ENCODE measurements at regions not wholly inside any gene's neighbourhood (a gene's known extent, or its start where the extent isn't known, plus 50 kb on each side); places are given as distances from the start of the nearest gene placed in this dataset.

GRCh38 chr2:111626037-111626864 is 257.7 kb downstream of the ANAPC1 start:
- WGBS (ENCODE audit: extremely low coverage, insufficient read length, low lambda C conversion rate): no CpG with 5 or more reads among the region's 2 CpGs
- Histone ChIP-seq H2AFZ (ENCODE audit: low read length) (no peak overlapping the region), H2AK5ac (ENCODE audit: insufficient read length, low read length) (no peak overlapping the region), H4K91ac (ENCODE audit: insufficient read length, low read depth, low read length) (no peak overlapping the region), H4K8ac (replicated peaks; ENCODE audit: insufficient read length, low read depth, low read length) (no peak overlapping the region), H3K14ac (ENCODE audit: insufficient read depth, low read length) (no peak overlapping the region), H2BK20ac (ENCODE audit: low read depth, low read length, poor library complexity, severe bottlenecking) (no peak overlapping the region), H3K56ac (ENCODE audit: insufficient read length, low read depth, low read length) (no peak overlapping the region), H2BK12ac (ENCODE audit: insufficient read length, low read depth, low read length) (no peak overlapping the region), H4K20me1 (ENCODE audit: control insufficient read depth, insufficient read depth, insufficient read length) (no peaks in the 10 kb centered on the region), H3K79me1 (ENCODE audit: insufficient read depth, low read depth, low read length, poor library complexity, severe bottlenecking) (no peaks in the 10 kb centered on the region), H4K5ac (ENCODE audit: insufficient read length, low read depth, low read length) (no peak overlapping the region), H2BK15ac (ENCODE audit: low read depth, low read length) (no peak overlapping the region), H3T11ph (ENCODE audit: low read length) (no peak overlapping the region), H3K9ac (ENCODE audit: extremely low read depth, insufficient read length, low read length) (no peak overlapping the region), H3K4ac (ENCODE audit: low read depth, low read length) (no peak overlapping the region), H3K4me1 (ENCODE audit: insufficient read depth, low read length) (no peaks in the 10 kb centered on the region), H3K4me2 (ENCODE audit: insufficient read depth, insufficient read length, low read length) (no peak overlapping the region), H3K18ac (ENCODE audit: insufficient read length, low read depth, low read length) (no peak overlapping the region), H3K23me2 (ENCODE audit: insufficient read length, low read depth, low read length, poor library complexity, severe bottlenecking) (no peaks in the 10 kb centered on the region), H3K23ac (ENCODE audit: insufficient read length, low read depth, low read length) (no peak overlapping the region), H2BK120ac (ENCODE audit: low read depth, low read length, poor library complexity, severe bottlenecking) (no peak overlapping the region), H2BK5ac (ENCODE audit: insufficient read length, low read length) (no peak overlapping the region), H3K9me3 (ENCODE audit: control insufficient read depth, low read depth, low read length) (no peaks in the 10 kb centered on the region), H3K79me2 (ENCODE audit: insufficient read depth, low read length) (no peaks in the 10 kb centered on the region), H3K27me3 (ENCODE audit: insufficient read depth, low read length) (no peaks in the 10 kb centered on the region), H3K27ac (ENCODE audit: insufficient read length, low read depth, low read length) (no peak overlapping the region)
- H3K9me3 Mint-ChIP-seq: peaks cover 32 to 35% of the 10 kb centered on the region in 2 experiments
- H3K27me3 Mint-ChIP-seq (ENCODE audit: low read depth): peaks cover 4% of the 10 kb centered on the region
- peaks cover 0 to 6% of the 10 kb centered on the region in 2 experiments; a peak in 2 of 4 replicates for H3K4me1 Mint-ChIP-seq
- H3K4me3 Mint-ChIP-seq: no peak overlapping the region
- H3K27ac Mint-ChIP-seq: no peak overlapping the region
- no peak for TF ChIP-seq CTCF (conservative IDR thresholded peaks at IDR 0.05)
- no peak for DNase-seq
- H3K36me3 Mint-ChIP-seq (ENCODE audit: insufficient read depth in 1 of 3, low read depth in 3 of 3): peaks cover 6 to 34% (median 20%) of the 10 kb centered on the region in 3 experiments; a peak in 6 of 7 replicates

All from H9 (cell line).